HG03469 (cell line): ENCODE measurements at regions not wholly inside any gene's neighbourhood (a gene's known extent, or its start where the extent isn't known, plus 50 kb on each side); places are given as distances from the start of the nearest gene placed in this dataset.
A peak's percentile ranks its signal among the peaks of the same experiment; 100 is the strongest.

Experiments
- ATAC-seq: cut with Tn5 transposase; IDR thresholded peaks from one replicate; pipeline ENCODE4 v1.9.1; 2021; ENCODE audit warnings: mild to moderate bottlenecking, moderate library complexity, moderate number of reproducible peaks; ENCODE audit not compliant: unreplicated experiment

DNA sequence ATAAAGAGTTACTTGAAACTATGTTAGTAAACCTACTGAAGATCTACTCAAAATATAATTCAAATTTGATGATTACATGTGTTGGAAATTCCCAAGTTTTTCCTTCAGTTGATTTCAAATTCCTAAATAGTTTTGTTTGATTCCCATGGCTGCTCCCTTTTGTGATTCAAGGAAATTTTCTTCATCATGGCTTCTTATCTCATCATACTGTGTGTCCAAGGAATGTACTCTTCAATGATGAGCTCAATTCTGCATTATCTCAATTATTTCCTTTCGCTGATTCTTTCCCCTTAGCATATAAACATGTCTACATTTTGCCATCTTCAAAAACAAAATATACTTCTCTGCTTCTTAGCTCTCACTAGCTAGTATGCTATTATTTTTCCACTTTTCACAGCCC is 460.4 kb upstream of the NAALADL2 start:
- ATAC-seq: no peak

DNA sequence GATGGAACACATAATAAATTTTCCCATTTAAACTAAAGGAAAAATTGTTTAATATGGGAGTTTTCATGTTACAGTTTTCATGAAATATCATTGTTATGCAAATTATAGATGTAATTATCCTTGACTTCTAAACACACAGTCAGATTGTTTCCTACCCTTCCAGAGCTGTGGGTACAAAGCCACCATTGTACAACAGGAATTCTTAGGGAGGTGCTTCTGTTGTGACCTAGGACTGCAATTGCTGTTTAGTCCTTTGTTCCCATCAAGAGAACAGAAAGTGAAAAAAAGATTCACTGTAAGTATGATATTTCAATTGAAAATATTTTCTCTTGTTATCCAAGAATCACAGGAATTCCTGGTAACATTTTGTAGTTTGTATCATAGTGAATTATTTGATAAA is 455.3 kb upstream of the NAALADL2 start:
- ATAC-seq: no peak

- no peak for ATAC-seq
Observed at GRCh38 chr3:174408310-174408709, 450.8 kb upstream of the NAALADL2 start.

- no peak for ATAC-seq
Observed at GRCh38 chr3:174409086-174409743, 449.9 kb upstream of the NAALADL2 start.

- ATAC-seq: no peak
Observed at GRCh38 chr3:174413062-174413912, 445.8 kb upstream of the NAALADL2 start.

- ATAC-seq: no peak
Observed at GRCh38 chr3:174414902-174415301, 444.2 kb upstream of the NAALADL2 start.

- no peak for ATAC-seq
Observed at GRCh38 chr3:174417573-174417972, 441.6 kb upstream of the NAALADL2 start.

- ATAC-seq: no peak
Observed at GRCh38 chr3:174419216-174419615, 439.9 kb upstream of the NAALADL2 start.

GRCh38 chr3:174423936-174424335 is 435.2 kb upstream of the NAALADL2 start:
- ATAC-seq: no peak

DNA sequence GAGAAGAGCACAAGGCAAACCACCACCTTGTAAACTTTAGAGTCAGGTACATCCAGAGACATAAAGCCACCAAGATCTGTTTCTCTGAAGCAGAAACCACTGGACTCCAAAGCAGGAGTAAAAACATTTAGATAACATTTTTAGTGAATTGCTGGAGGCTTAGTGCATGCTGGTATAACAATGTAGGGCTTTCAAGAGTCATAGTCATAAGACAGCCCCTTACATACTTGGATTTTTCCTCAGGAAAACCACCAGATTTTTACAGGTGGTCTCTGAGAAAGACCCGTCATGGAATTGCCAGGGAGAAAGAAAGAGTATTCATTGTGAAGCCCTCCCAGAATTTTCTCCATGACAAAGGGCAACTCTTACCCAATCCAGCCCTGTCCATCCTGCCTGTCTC is 434.5 kb upstream of the NAALADL2 start:
- ATAC-seq: no peak

- ATAC-seq: no peak
Observed at GRCh38 chr3:174425422-174425821, 433.7 kb upstream of the NAALADL2 start.

DNA sequence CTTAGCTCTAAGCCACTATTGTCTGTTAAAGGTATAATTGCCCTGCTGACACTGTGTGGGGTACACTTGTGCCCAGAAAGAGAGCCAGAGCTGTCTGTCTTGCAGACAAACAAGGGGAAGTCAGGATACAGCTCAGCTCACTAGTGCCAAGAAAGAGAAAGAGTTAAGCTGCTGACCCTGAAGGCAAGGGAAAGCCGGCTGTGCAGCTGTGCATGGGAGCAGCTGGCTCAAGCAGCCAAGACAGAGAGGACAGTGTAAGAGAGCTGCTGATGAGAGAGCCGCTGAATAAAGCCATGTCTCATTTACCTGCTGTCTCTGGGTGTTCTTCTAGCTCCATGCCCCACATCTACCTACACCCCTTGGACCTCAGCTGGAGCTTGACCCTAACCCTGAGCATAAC is 428.1 kb upstream of the NAALADL2 start:
- no peak for ATAC-seq

DNA sequence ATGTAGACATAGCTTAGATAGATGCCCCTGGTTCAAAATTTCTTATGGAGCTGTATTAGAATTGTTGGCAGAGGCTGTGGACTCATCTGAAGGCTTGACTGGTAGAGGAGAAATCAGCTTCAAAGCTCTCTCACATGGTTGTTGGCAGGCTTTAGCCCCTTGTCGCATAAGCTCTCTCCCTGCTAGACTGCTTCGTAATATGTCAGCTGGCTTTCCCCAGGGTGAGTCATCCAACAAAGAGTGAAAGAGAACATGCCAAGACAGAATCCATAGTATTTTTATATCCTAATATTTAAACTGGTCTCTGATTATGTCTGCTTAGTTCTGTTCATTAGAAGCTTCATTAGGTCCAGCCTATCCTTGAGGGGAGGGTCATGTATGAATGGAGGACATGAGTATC is 427.4 kb upstream of the NAALADL2 start:
- no peak for ATAC-seq

DNA sequence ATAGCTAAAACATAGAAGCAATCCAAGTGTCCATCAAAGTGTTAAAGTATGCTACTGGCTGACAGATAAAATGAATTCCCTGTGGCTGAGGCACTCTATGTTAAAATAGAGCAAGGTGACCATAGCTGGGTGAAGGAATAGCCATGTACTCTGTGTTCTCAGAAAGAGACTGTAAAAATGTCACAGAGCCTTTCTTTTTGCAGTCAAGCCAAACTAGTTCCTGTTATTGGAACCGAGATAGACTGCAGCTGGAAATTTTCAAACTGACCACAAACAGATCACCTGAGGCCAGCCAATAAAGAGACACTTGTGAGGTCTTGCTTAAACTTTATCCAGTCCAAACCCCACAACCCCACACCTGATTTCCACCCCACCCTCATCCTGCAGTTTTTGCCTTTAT is 422.8 kb upstream of the NAALADL2 start:
- no peak for ATAC-seq

- no peak for ATAC-seq
Observed at GRCh38 chr3:174438501-174439145, 420.5 kb upstream of the NAALADL2 start.

GRCh38 chr3:174439331-174440252 is 419.5 kb upstream of the NAALADL2 start:
- no peak for ATAC-seq

DNA sequence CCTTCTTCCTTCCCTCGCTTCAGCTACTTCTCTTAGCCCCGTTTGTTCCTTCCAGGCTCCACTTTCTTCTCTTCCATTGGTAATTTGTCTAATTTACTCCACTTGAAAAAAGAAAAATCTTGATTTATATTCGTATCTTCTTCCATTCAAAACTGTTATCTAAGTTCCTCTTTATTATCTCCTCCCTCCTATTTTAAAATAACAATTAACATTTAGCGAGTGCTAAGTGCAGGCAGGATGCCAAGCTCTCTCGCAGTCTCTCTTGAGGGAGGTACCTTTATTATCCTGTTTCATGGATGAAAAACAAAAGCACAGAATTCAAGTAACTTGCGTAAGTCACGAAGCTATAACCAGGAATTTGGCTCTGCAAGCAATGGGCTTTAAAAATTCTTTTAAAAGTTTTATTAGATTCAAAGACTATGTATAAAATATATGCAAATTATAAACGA is 418.9 kb upstream of the NAALADL2 start:
- no peak for ATAC-seq

DNA sequence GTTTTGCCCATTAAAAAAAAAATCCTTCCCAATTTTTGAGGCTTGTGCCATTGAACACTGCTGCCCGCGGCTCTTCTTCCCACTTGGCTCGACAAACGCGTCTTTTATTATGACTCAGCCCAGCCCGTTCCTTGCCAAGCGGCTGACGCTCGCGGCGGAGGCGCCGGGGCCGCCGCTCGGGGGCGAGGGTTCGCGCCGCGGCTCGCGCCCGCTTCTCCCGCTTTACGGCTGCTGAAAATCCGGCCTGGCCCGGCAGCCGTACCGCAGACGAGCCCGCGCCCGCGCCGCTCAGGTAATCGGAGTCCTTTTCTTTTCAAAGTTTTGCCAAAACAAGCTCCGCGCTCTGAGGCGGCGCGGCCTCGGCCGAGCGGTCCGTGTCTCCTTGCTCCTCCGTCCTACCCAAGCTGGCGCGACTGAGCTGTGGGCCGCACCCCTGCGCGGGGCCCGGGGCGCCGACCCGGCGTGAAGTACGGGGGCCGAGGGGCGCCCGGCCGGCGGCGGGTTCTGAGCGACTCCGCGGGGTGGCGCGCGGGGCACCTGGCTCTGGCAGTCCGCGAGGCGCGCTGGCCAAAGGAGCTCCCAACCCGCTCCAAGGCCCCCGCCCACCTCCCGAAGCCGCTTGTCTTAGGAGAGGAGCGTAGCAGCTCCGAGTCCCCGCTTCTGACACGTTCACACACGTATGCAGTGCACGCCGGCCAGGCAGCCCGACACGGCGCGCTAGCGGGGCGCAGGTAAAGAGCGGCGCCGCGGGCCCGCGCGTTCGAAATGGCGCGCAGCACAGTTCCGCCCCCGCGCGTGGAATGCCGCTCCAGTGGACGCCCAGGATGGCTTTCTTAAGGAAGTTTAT is 418.2 kb upstream of the NAALADL2 start:
- peak; percentile 66 for ATAC-seq

DNA sequence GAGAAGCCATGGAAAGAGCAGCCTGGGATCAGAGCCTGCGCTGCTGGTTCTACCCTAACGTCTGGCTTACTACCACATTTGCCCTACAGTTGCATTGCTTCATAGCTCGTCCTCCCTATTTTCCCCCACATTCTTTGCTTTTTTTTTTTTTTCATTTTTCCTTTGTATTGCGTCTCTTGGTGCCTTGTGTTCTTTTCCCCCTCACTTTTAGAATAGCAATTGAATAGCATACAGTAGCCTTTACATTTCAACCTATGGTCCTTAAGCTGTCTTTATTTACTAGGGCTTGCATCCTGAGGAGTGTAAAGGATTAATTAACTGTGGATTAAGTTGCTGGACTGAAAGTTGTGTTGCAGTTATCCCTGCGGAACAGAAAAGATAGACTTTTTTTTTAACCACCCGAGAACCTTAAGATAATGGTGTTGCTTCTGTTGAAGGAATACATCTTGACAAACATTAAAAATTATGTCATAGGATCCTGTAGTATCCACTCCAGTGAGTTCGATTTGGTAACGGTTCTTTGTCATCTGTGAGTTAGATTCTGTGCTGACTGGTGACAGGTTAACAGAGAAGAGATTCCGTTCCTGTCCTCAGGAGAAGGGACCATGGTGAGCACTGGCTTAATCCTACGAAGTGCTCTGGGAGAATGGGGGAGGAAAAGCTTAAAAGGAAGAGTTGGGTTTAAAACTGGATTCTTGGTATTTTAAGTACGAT is 417.4 kb upstream of the NAALADL2 start:
- no peak for ATAC-seq
